ENCODE measurements at regions not wholly inside any gene's neighbourhood (a gene's known extent, or its start where the extent isn't known, plus 50 kb on each side); places are given as distances from the start of the nearest gene placed in this dataset.
A peak's percentile ranks its signal among the peaks of the same experiment; 100 is the strongest.

- Histone ChIP-seq H3K4me2 (ENCODE audit: low read length) (no peak overlapping the region), H3K9me3 (ENCODE audit: insufficient read depth, low read depth, low read length) (no peaks in the 10 kb centered on the region), H3K4me1 (ENCODE audit: insufficient read depth, low read length) (no peaks in the 10 kb centered on the region), H3K27me3 (ENCODE audit: insufficient read depth, low read length) (no peaks in the 10 kb centered on the region), H3K27ac (ENCODE audit: low read depth, low read length) (no peak overlapping the region), H3K9ac (ENCODE audit: low read length) (no peak overlapping the region), H3K36me3 (ENCODE audit: insufficient read depth, low read length) (no peaks in the 10 kb centered on the region), H3K79me2 (ENCODE audit: insufficient read depth, low read length) (no peaks in the 10 kb centered on the region), H4K20me1 (ENCODE audit: insufficient read depth, low read length) (no peaks in the 10 kb centered on the region), H2AFZ (ENCODE audit: low read depth, low read length) (no peak overlapping the region), H3K4me3 (ENCODE audit: insufficient read depth, low read depth, low read length) (no peak overlapping the region)
- no peaks in the 10 kb centered on the region for H3K27me3 Mint-ChIP-seq (ENCODE audit: low read depth, unreplicated experiment)
- H3K4me1 Mint-ChIP-seq (ENCODE audit: low read depth, unreplicated experiment) = peaks cover 10% of the 10 kb centered on the region
- DNase-seq (ENCODE audit: low read depth) (no peak), FAIRE-seq (no peak)
- no peak overlapping the region for H3K27ac Mint-ChIP-seq (ENCODE audit: unreplicated experiment)
- H3K9me3 Mint-ChIP-seq (ENCODE audit: unreplicated experiment) = peaks cover 5% of the 10 kb centered on the region
- no peak for TF ChIP-seq CTCF (IDR thresholded peaks at IDR 0.05; ENCODE audit: insufficient read depth, low read depth, low read length)
- TF ChIP-seq EZH2 (IDR thresholded peaks at IDR 0.05; ENCODE audit: insufficient read depth, low read length) = no peak
- no peaks in the 10 kb centered on the region for H3K36me3 Mint-ChIP-seq (ENCODE audit: low read depth, unreplicated experiment)
- H3K4me3 Mint-ChIP-seq (ENCODE audit: unreplicated experiment) = no peak overlapping the region
Measured at GRCh38 chr2:166612214-166612613, 118.2 kb upstream of the SCN7A start.

GRCh38 chr2:166610913-166611305 is 116.9 kb upstream of the SCN7A start:
- no peak for TF ChIP-seq CTCF (IDR thresholded peaks at IDR 0.05; ENCODE audit: insufficient read depth, low read depth, low read length)
- TF ChIP-seq EZH2 (IDR thresholded peaks at IDR 0.05; ENCODE audit: insufficient read depth, low read length) = no peak
- Histone ChIP-seq H2AFZ (ENCODE audit: low read depth, low read length) (no peak overlapping the region), H3K27ac (ENCODE audit: low read depth, low read length) (no peak overlapping the region), H3K4me1 (ENCODE audit: insufficient read depth, low read length) (no peaks in the 10 kb centered on the region), H4K20me1 (ENCODE audit: insufficient read depth, low read length) (no peaks in the 10 kb centered on the region), H3K27me3 (ENCODE audit: insufficient read depth, low read length) (no peaks in the 10 kb centered on the region), H3K4me2 (ENCODE audit: low read length) (peak overlapping the region; percentile 36), H3K36me3 (ENCODE audit: insufficient read depth, low read length) (no peaks in the 10 kb centered on the region), H3K9ac (ENCODE audit: low read length) (no peak overlapping the region), H3K79me2 (ENCODE audit: insufficient read depth, low read length) (no peaks in the 10 kb centered on the region), H3K9me3 (ENCODE audit: insufficient read depth, low read depth, low read length) (no peaks in the 10 kb centered on the region), H3K4me3 (ENCODE audit: insufficient read depth, low read depth, low read length) (no peak overlapping the region)
- Mint-ChIP-seq H3K9me3 (ENCODE audit: unreplicated experiment) (peaks cover 5% of the 10 kb centered on the region), H3K27me3 (ENCODE audit: low read depth, unreplicated experiment) (no peaks in the 10 kb centered on the region), H3K27ac (ENCODE audit: unreplicated experiment) (no peak overlapping the region), H3K4me3 (ENCODE audit: unreplicated experiment) (no peak overlapping the region), H3K36me3 (ENCODE audit: low read depth, unreplicated experiment) (no peaks in the 10 kb centered on the region), H3K4me1 (ENCODE audit: low read depth, unreplicated experiment) (peaks cover 10% of the 10 kb centered on the region)
- DNase-seq (ENCODE audit: low read depth) (no peak), FAIRE-seq (no peak)

DNA sequence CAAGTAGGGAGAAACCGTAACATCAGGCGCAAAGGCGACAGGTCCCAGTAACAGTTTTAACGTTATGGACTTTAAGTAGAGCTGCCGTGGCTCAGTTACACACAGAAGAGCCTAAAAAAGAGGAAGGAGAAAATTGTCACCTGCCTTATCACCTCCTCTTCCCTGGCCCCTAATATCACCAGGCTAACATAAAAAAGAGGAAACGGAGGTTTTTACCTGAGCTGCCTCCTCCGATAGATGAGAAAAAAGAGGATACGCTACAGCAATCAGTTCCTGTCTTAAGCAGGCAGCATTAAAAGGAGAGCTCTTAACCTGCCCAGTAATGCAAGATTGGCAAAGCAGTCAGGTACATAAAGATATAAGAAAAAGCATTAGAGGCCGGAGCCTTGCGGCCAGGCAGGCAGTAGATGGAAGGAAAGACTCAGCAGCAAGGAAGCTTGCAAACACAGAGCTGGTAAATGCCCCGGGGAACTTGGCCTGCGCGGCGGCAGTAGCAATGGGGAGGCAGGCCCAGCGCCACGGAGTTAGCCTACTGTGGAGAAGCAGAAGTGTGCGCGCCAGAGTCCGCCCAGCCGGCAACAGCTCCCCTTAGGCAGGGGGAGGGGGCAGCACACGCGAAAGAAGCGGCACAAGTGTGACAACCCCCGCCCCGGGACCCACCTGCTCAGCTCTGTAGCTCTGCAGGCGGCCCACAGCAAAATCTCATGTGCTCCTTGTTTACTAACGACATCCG is 116.3 kb upstream of the SCN7A start:
- FAIRE-seq = no peak

More for the DNA sequence above, 116.3 kb upstream of the SCN7A start:
- TF ChIP-seq EZH2 (IDR thresholded peaks at IDR 0.05; ENCODE audit: insufficient read depth, low read length) = no peak
- TF ChIP-seq CTCF (IDR thresholded peaks at IDR 0.05; ENCODE audit: insufficient read depth, low read depth, low read length) = no peak
- H3K4me3 Mint-ChIP-seq (ENCODE audit: unreplicated experiment) = no peak overlapping the region
- H3K9ac ChIP-seq (ENCODE audit: low read length) = no peak overlapping the region
- no peaks in the 10 kb centered on the region for H3K36me3 ChIP-seq (ENCODE audit: insufficient read depth, low read length)
- H3K4me1 Mint-ChIP-seq (ENCODE audit: low read depth, unreplicated experiment) = peaks cover 10% of the 10 kb centered on the region
- H2AFZ ChIP-seq (ENCODE audit: low read depth, low read length) = peak overlapping the region; percentile 60
- H3K36me3 Mint-ChIP-seq (ENCODE audit: low read depth, unreplicated experiment) = no peaks in the 10 kb centered on the region
- no peaks in the 10 kb centered on the region for H3K27me3 ChIP-seq (ENCODE audit: insufficient read depth, low read length)
- H3K4me2 ChIP-seq (ENCODE audit: low read length) = peak overlapping the region; percentile 36
- H3K27me3 Mint-ChIP-seq (ENCODE audit: low read depth, unreplicated experiment) = no peaks in the 10 kb centered on the region
- peaks cover 5% of the 10 kb centered on the region for H3K9me3 Mint-ChIP-seq (ENCODE audit: unreplicated experiment)
- H3K27ac Mint-ChIP-seq (ENCODE audit: unreplicated experiment) = no peak overlapping the region
- H3K4me1 ChIP-seq (ENCODE audit: insufficient read depth, low read length) = no peaks in the 10 kb centered on the region
- no peak for DNase-seq (ENCODE audit: low read depth)
- no peaks in the 10 kb centered on the region for H4K20me1 ChIP-seq (ENCODE audit: insufficient read depth, low read length)
- no peak overlapping the region for H3K4me3 ChIP-seq (ENCODE audit: insufficient read depth, low read depth, low read length)
- H3K79me2 ChIP-seq (ENCODE audit: insufficient read depth, low read length) = no peaks in the 10 kb centered on the region
- no peaks in the 10 kb centered on the region for H3K9me3 ChIP-seq (ENCODE audit: insufficient read depth, low read depth, low read length)
- no peak overlapping the region for H3K27ac ChIP-seq (ENCODE audit: low read depth, low read length)
